GM21515 (cell line): ENCODE measurements at regions not wholly inside any gene's neighbourhood (a gene's known extent, or its start where the extent isn't known, plus 50 kb on each side); places are given as distances from the start of the nearest gene placed in this dataset.
"Not testable (repeated sequence)": the region's sequence is repeated elsewhere in the genome, so short reads cannot be mapped to it uniquely, and the experiment has no call there.

Source experiments
- ATAC-seq: cut with Tn5 transposase; IDR thresholded peaks from one replicate; pipeline ENCODE4 v1.9.1; 2021; ENCODE audit not compliant: unreplicated experiment

- ATAC-seq, result no peak
Measured at GRCh38 chr1:114270282-114270681, 116.6 kb upstream of the SYT6 start.

DNA sequence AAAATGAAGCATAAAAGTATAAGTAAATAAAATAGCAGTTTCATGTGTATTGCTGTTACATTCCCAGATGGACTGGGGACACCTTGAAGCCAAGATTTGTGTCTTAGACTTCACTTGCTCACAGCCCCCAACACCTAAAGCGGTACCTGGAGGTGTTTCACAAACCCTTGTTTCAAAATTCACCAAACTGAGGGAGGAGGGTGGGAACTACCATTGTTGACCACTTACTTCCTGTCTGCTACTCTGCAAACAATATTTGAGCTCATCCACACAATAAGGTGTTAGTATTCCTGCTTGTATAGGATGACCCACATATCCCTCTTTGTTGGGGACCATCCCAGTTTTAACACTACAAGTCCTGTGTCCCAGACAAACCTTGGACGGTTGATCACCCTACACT lies 115.9 kb upstream of the SYT6 start:
- no peak for ATAC-seq

- ATAC-seq, result peak; percentile 93
Measured at GRCh38 chr1:114263343-114263742, 109.7 kb upstream of the SYT6 start.

DNA sequence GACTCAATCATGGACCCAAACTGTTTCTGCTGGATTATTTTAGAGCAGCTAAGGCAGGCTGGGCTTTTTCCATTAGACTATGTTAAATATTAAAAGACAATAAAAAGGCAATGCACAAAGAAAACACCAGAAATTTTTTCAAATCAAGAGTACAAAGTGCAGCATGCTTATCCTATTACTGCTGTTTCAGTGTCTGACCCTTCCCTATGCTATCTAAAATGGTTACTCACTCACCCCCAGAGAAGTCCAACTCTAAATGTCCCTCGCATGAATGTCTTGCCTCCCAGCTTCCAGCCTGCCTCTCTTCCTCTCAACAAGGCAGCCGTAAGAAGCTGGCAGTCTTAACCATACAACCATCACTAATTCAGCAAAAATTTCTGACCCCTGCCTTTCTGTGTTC lies 108.7 kb upstream of the SYT6 start:
- ATAC-seq, result no peak

DNA sequence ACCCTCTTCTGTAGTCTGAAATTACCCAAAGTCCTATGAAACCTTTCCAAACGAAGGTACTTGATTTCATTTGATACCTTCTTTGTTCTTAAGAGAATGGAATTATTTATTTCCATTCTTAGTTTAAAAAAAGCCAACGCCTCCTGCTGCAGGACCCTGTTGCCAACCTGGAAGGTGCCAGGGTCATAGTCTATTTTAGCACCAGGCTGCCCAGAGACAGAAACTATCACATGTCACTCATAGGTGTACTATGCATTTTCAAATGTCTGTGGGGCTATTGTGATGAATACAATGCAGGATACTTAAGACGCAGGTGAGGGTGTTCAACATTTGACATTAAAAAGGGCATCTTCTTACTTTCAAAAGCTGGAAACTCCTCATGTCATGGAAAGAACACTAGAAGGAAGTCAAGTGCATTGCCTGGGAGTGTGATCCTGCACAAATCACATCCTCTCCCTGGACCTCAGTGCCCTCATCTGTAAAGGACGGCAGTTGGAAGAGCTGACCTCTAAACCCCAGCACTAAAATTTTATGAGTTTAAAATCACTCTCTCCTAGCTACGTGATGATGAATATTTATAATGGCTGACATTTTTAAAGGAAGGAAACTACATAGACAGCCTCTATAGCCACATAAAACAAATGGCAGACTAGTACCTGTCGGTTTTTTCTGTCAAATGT lies 107.3 kb upstream of the SYT6 start:
- ATAC-seq, result no peak

- ATAC-seq, result no peak
Measured at GRCh38 chr1:114259511-114260160, 106.0 kb upstream of the SYT6 start.

DNA sequence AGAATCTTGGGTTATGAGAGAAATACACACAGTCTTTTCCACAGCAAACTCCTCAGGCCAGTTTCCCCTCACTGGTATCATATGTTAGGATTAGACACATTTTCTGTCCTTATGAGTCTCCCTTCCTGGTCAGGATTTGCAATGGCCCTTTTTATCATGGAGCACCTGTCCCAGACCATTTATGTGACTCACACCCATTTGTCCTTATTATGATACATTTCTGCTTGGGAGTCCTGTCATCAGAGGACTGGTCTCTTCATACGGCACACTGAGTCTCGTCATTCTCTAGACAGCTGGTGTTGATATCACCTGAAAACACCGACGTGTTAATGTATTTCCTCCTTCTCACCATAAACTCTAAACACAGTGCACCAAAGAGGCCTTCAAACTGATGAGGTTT lies 105.0 kb upstream of the SYT6 start:
- ATAC-seq, result no peak

DNA sequence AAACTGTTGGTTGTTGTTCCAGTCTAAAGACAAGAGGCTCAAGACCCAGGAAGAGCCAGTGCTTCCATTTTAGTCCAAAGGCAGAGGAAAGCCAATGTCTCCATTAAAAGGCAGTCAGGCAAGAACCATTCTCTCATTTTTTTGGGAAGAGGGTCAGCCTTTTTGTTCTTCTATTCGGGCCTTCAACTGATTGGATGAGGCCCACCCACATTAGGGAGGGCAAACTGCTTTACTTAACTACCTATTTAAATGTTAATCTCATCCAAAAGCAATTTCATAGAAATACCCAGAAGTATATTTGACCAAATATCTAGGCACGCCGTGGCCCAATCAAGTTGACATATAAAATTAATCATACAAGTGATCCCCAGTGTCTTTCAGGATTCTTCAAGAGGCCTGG lies 104.4 kb upstream of the SYT6 start:
- no peak for ATAC-seq

GRCh38 chr1:114257554-114257953 lies 103.9 kb upstream of the SYT6 start:
- ATAC-seq, result no peak

DNA sequence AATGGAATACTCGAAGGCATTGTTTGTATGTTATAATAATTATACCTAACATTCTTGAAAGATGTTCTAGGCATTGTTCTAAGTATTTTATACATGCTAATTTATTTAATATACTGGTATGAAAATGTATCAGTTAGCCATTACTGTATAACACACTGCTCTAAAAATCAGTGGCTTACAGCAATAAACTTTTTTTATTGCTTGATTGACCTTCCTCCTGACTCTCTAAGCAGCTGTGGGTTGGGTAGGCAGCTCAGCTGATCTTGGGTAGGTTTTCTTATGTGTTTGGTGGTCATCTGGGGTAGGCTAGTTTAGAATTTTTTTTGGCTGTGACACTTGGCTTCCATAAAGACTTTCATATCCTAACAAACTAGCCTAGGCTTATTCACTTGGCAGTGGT lies 100.2 kb upstream of the SYT6 start:
- ATAC-seq, result no peak

DNA sequence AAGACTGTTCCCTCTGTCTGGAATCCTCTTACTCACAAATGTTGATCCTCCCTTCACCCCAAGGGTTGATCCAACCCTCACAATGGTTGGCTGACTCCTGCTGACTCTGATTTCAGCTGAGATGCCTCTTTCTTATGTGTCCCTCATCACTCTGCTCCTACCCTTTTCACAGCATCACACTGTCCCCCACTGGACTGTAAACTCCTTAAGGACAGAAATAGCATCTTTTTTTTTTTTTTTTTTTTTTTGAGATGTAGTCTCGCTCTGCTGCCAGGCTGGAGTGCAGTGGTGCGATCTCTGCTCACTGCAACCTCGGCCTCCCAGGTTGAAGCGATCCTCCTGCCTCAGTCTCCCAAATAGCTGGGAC lies 97.9 kb upstream of the SYT6 start:
- ATAC-seq, result no peak

- ATAC-seq, result no peak
Measured at GRCh38 chr1:114250683-114251572, 97.3 kb upstream of the SYT6 start.

GRCh38 chr1:114249691-114250090 lies 96.0 kb upstream of the SYT6 start:
- ATAC-seq, result no peak

GRCh38 chr1:114248162-114248561 lies 94.5 kb upstream of the SYT6 start:
- ATAC-seq, result no peak

- ATAC-seq, result not testable (repeated sequence)
Measured at GRCh38 chr1:114242531-114243210, 89.0 kb upstream of the SYT6 start.

DNA sequence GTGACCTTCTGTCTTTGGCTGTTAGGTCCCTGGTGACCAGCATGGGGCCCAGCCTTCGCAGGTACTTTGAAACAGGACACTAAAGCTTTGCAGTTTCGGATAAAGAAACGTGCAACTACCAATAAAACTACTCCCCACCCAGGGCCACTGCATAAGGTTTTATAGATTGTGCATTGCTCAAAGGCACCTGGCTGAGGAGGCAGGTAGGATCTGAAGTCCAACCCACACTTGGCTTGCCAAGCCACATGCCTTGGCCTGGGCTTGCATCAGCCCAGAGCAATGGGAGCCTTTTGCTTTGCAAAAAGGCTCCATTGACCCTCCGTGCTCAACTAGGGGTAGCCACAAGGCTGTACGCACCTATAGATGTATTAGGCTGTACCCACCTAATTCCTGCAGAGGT lies 84.4 kb upstream of the SYT6 start:
- no peak for ATAC-seq

DNA sequence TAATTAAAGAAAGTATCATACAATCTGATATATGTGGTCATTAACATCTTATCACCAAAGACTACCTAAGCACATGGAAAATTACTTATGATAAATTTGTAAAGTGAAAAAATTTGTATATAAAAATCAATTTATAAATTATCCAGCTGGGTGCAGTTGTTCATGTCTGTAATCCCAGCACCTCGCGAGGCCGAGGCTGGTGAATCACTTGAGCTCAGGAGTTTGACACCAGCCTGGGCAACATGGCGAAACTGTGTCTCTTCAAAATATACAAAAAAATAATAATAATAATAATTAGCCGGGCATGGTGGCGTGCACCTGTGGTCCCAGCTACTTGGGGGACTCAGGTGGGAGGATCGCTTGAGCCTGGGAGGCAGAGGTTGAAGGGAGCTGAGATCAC lies 82.8 kb upstream of the SYT6 start:
- no peak for ATAC-seq

DNA sequence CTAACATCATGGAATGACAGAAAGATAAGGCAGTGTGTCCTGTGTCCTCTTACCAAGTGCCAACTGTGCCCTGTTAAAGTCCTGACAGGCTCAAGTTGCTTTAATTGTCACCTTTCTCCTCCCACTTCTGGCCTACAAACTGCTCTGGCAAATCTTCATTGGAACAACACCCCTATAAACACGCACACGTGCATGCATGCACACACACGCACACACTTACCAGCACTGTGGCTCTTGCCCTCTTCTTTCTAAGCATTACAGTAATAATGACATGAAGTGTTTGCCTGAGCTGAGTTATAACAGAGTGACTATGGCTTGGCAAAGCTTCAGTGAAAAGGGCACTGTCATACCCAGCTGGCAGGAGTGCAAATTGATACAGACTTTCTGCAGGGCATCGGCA lies 82.3 kb upstream of the SYT6 start:
- ATAC-seq, result no peak

DNA sequence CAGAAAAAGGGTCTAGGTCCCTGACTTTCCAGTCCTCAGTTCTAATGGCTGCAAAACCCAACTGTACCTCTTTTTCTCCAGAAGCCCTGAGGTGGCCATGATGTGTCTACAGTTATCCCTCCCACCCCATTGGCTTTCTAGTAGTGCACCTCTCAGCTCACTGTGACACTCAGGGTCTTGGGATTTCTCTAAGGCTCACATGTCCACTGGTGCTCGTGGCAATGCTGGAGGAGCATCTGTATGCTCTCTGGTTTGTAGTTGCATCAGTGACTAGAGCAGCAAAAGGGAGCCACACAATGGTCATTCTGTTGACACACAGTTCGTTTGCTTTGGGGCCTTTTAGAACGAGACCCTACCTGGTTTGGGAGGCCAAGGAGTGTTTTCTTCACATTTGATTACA lies 81.6 kb upstream of the SYT6 start:
- no peak for ATAC-seq

GRCh38 chr1:114234408-114235124 lies 80.9 kb upstream of the SYT6 start:
- no peak for ATAC-seq

GRCh38 chr1:114232691-114233090 lies 79.0 kb upstream of the SYT6 start:
- ATAC-seq, result no peak
